ENCODE measurements at regions not wholly inside any gene's neighbourhood (a gene's known extent, or its start where the extent isn't known, plus 50 kb on each side); places are given as distances from the start of the nearest gene placed in this dataset.

DNA sequence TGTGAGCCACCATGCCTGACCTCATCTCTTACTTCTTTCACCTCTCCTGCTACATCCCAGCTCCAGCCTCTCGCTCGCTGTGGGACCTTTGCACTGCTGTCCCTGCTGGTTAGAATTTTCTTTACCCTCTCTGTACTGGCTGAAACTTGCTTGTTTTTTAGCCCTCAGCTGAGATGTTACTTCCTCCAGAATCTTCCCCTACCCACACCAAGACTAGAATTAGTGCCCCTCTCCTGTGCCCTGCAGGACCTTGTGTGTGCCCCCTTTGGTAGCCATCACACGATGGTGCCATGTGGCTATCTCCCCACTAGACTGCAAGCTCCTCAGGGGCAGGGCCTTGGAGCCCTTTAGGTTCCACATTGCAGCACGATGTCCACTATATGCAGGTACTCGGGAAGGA is 84.1 kb downstream of the AIPL1 start:
- TF ChIP-seq POLR2A (IDR thresholded peaks at IDR 0.05; ENCODE audit: low read depth, low read length) (no peak), POLR2AphosphoS5 (IDR thresholded peaks at IDR 0.05; ENCODE audit: low read depth, low read length) (no peak), TAF1 (IDR thresholded peaks at IDR 0.05; ENCODE audit: borderline replicate concordance, low read depth, low read length) (no peak)
